ENCODE measurements at regions not wholly inside any gene's neighbourhood (a gene's known extent, or its start where the extent isn't known, plus 50 kb on each side); places are given as distances from the start of the nearest gene placed in this dataset.

GRCh38 chr10:78979938-78980337 lies 88.8 kb upstream of the ZMIZ1 start:
- no peak for TF ChIP-seq CTCF (IDR thresholded peaks at IDR 0.05; ENCODE audit: unreplicated experiment)
- Mint-ChIP-seq H3K4me3 (ENCODE audit: low read depth, unreplicated experiment) (no peak overlapping the region), H3K27ac (ENCODE audit: unreplicated experiment) (no peak overlapping the region), H3K27me3 (ENCODE audit: unreplicated experiment) (peaks cover 14% of the 10 kb centered on the region), H3K4me1 (ENCODE audit: low read depth, unreplicated experiment) (peaks cover 35% of the 10 kb centered on the region), H3K9me3 (ENCODE audit: low read depth, unreplicated experiment) (no peaks in the 10 kb centered on the region), H3K36me3 (ENCODE audit: insufficient read depth, unreplicated experiment) (peaks cover 21% of the 10 kb centered on the region)
- CTCF ChIA-PET: interaction anchor here (0.6 kb wide), 1 partner anchor 10 kb away, joined by 8 read pairs; no protein-coding TSS in a partner anchor
- no peak for DNase-seq
- BruUV-seq (replicated peaks): no TSS peak
- intact Hi-C loops (cut with micrococcal nuclease; ENCODE audit: unreplicated experiment): loop anchor here (10.0 kb wide), 1 partner anchor 225 kb away; no protein-coding TSS in a partner anchor

- CTCF ChIA-PET: interaction anchor here (0.6 kb wide), 1 partner anchor 9 kb away, joined by 8 read pairs; no protein-coding TSS in a partner anchor
- no peak overlapping the region for H3K4me3 Mint-ChIP-seq (ENCODE audit: low read depth, unreplicated experiment)
- intact Hi-C loops (cut with micrococcal nuclease; ENCODE audit: unreplicated experiment): no loop called here
- no peaks in the 10 kb centered on the region for H3K9me3 Mint-ChIP-seq (ENCODE audit: low read depth, unreplicated experiment)
- DNase-seq: no peak
- TF ChIP-seq CTCF (IDR thresholded peaks at IDR 0.05; ENCODE audit: unreplicated experiment): no peak
- H3K27ac Mint-ChIP-seq (ENCODE audit: unreplicated experiment): no peak overlapping the region
- H3K4me1 Mint-ChIP-seq (ENCODE audit: low read depth, unreplicated experiment): peaks cover 31% of the 10 kb centered on the region
- no TSS peak for BruUV-seq (replicated peaks)
- H3K36me3 Mint-ChIP-seq (ENCODE audit: insufficient read depth, unreplicated experiment): peaks cover 18% of the 10 kb centered on the region
- peaks cover 14% of the 10 kb centered on the region for H3K27me3 Mint-ChIP-seq (ENCODE audit: unreplicated experiment)
Measured at GRCh38 chr10:78980354-78980753, 88.4 kb upstream of the ZMIZ1 start.

- Mint-ChIP-seq H3K27ac (ENCODE audit: unreplicated experiment) (no peak overlapping the region), H3K4me3 (ENCODE audit: low read depth, unreplicated experiment) (no peak overlapping the region), H3K9me3 (ENCODE audit: low read depth, unreplicated experiment) (no peaks in the 10 kb centered on the region), H3K36me3 (ENCODE audit: insufficient read depth, unreplicated experiment) (peaks cover 13% of the 10 kb centered on the region), H3K27me3 (ENCODE audit: unreplicated experiment) (peaks cover 14% of the 10 kb centered on the region), H3K4me1 (ENCODE audit: low read depth, unreplicated experiment) (peaks cover 27% of the 10 kb centered on the region)
- intact Hi-C loops (cut with micrococcal nuclease; ENCODE audit: unreplicated experiment): no loop called here
- no peak for DNase-seq
- no peak for TF ChIP-seq CTCF (IDR thresholded peaks at IDR 0.05; ENCODE audit: unreplicated experiment)
- BruUV-seq (replicated peaks): no TSS peak
- CTCF ChIA-PET: no interaction called here
Measured at GRCh38 chr10:78980815-78981214, 88.0 kb upstream of the ZMIZ1 start.

- Mint-ChIP-seq H3K4me3 (ENCODE audit: low read depth, unreplicated experiment) (no peak overlapping the region), H3K27me3 (ENCODE audit: unreplicated experiment) (peaks cover 14% of the 10 kb centered on the region), H3K9me3 (ENCODE audit: low read depth, unreplicated experiment) (no peaks in the 10 kb centered on the region), H3K27ac (ENCODE audit: unreplicated experiment) (no peak overlapping the region), H3K4me1 (ENCODE audit: low read depth, unreplicated experiment) (peaks cover 21% of the 10 kb centered on the region), H3K36me3 (ENCODE audit: insufficient read depth, unreplicated experiment) (peaks cover 8% of the 10 kb centered on the region)
- CTCF ChIA-PET: interaction anchor here (0.9 kb wide), 1 partner anchor 19 kb away, joined by 3 read pairs; no protein-coding TSS in a partner anchor
- TF ChIP-seq CTCF (IDR thresholded peaks at IDR 0.05; ENCODE audit: unreplicated experiment): no peak
- no TSS peak for BruUV-seq (replicated peaks)
- intact Hi-C loops (cut with micrococcal nuclease; ENCODE audit: unreplicated experiment): no loop called here
- DNase-seq: no peak
Measured at GRCh38 chr10:78981257-78981969, 87.4 kb upstream of the ZMIZ1 start.
